SU-DHL-6 (cell line): ENCODE measurements at regions not wholly inside any gene's neighbourhood (a gene's known extent, or its start where the extent isn't known, plus 50 kb on each side); places are given as distances from the start of the nearest gene placed in this dataset.

ENCODE experiments used
- H2AFZ ChIP-seq: fragments of 200-600 bp; sonication (generic); 2 replicates; pipeline ENCODE4 v1.6.1; 2014; ENCODE audit warnings: low read depth, mild to moderate bottlenecking, moderate library complexity, mixed read lengths, antibody characterized with exemption, low read length; ENCODE audit not compliant: severe bottlenecking
- H3F3A ChIP-seq: fragments of 200-600 bp; shearing (Covaris generic); 2 replicates; pipeline ENCODE4 v1.6.0; 2016; ENCODE audit warnings: antibody characterized with exemption, mild to moderate bottlenecking; ENCODE audit not compliant: insufficient read depth
- H3K27ac ChIP-seq: fragments of 200-600 bp; sonication (generic); 2 replicates; pipeline ENCODE4 v1.5.1; 2016; ENCODE audit warnings: low read depth, mild to moderate bottlenecking, low read length, moderate library complexity, mixed read lengths
- H3K27me3 ChIP-seq: fragments of 200-600 bp; sonication (generic), shearing (Covaris generic); 2 replicates; pipeline ENCODE4 v1.6.0; 2014; ENCODE audit warnings: mild to moderate bottlenecking, low read length
- H3K36me3 ChIP-seq: fragments of 200-600 bp; sonication (generic); 2 replicates; pipeline ENCODE4 v1.6.1; 2014; ENCODE audit warnings: mild to moderate bottlenecking, low read length, mixed read lengths
- H3K4me2 ChIP-seq: fragments of 300-600, 200-600 bp; shearing (Covaris generic), sonication (generic); 2 replicates; pipeline ENCODE4 v1.6.0; 2014; ENCODE audit warnings: low read length, low read depth, mild to moderate bottlenecking; ENCODE audit not compliant: poor library complexity, severe bottlenecking
- H3K4me3 ChIP-seq: fragments of 200-600 bp; sonication (generic); 2 replicates; pipeline ENCODE4 v1.5.1; 2014; ENCODE audit warnings: antibody characterized with exemption, low read length, mild to moderate bottlenecking, mixed read lengths; ENCODE audit not compliant: insufficient read depth, poor library complexity, severe bottlenecking
- H3K79me2 ChIP-seq: fragments of 200-600 bp; sonication (generic); 2 replicates; pipeline ENCODE4 v1.6.1; 2014; ENCODE audit warnings: mild to moderate bottlenecking, low read length, moderate library complexity; ENCODE audit not compliant: insufficient read depth
- H3K9ac ChIP-seq: fragments of 200-600 bp; sonication (generic); 2 replicates; pipeline ENCODE4 v1.7.0; 2014; ENCODE audit warnings: mild to moderate bottlenecking, low read length
- H3K9me2 ChIP-seq: fragments of 200-600 bp; sonication (generic); replicated peaks from 2 replicates; pipeline ENCODE4 v1.6.1; 2014; ENCODE audit warnings: low read length; ENCODE audit not compliant: insufficient read depth
- H3K9me3 ChIP-seq: fragments of 200-600 bp; sonication (generic); 2 replicates; pipeline ENCODE4 v1.6.1; 2014; ENCODE audit warnings: low read length, mixed read lengths; ENCODE audit not compliant: insufficient read depth
- H4K20me1 ChIP-seq: fragments of 200-600 bp; sonication (generic); 2 replicates; pipeline ENCODE4 v1.6.1; 2014; ENCODE audit warnings: low read depth, mild to moderate bottlenecking, antibody characterized with exemption, low read length, moderate library complexity, mixed read lengths
- CTCF ChIP-seq: fragments of 200-600 bp; sonication (generic); IDR thresholded peaks from one replicate; pipeline ENCODE4 v1.5.1; 2017; ENCODE audit warnings: antibody characterized with exemption, mild to moderate bottlenecking, low read length, moderate library complexity; ENCODE audit not compliant: insufficient read depth, poor library complexity, severe bottlenecking
- EZH2phosphoT487 ChIP-seq: fragments of 200-600 bp; sonication (generic), shearing (Covaris generic); conservative IDR thresholded peaks from 2 replicates; pipeline ENCODE4 v1.6.1; 2018; ENCODE audit warnings: mild to moderate bottlenecking, antibody characterized with exemption, low read length, moderate library complexity, mixed read lengths

- no peaks in the 10 kb centered on the region for H3K36me3 ChIP-seq
- no peak overlapping the region for H3K4me3 ChIP-seq
- H3F3A ChIP-seq = no peaks in the 10 kb centered on the region
- H3K9me2 ChIP-seq = no peaks in the 10 kb centered on the region
- no peaks in the 10 kb centered on the region for H3K79me2 ChIP-seq
- H3K9ac ChIP-seq = no peak overlapping the region
- H3K27me3 ChIP-seq = no peaks in the 10 kb centered on the region
- no peak overlapping the region for H3K27ac ChIP-seq
- H2AFZ ChIP-seq = no peak overlapping the region
- H3K9me3 ChIP-seq = no peaks in the 10 kb centered on the region
- TF ChIP-seq EZH2phosphoT487 = no peak
- no peak for TF ChIP-seq CTCF
- no peak overlapping the region for H3K4me2 ChIP-seq
- H4K20me1 ChIP-seq = no peaks in the 10 kb centered on the region
Observed at GRCh38 chr9:91131433-91131839, 230.3 kb downstream of the AUH start.

- TF ChIP-seq EZH2phosphoT487 (no peak), CTCF (no peak)
- H3K4me2 ChIP-seq = no peak overlapping the region
- no peak overlapping the region for H2AFZ ChIP-seq
- H3F3A ChIP-seq = no peaks in the 10 kb centered on the region
- no peaks in the 10 kb centered on the region for H3K9me2 ChIP-seq
- no peak overlapping the region for H3K27ac ChIP-seq
- no peaks in the 10 kb centered on the region for H3K79me2 ChIP-seq
- H3K9me3 ChIP-seq = no peaks in the 10 kb centered on the region
- no peak overlapping the region for H3K4me3 ChIP-seq
- H3K36me3 ChIP-seq = no peaks in the 10 kb centered on the region
- H4K20me1 ChIP-seq = no peaks in the 10 kb centered on the region
- H3K27me3 ChIP-seq = no peaks in the 10 kb centered on the region
- no peak overlapping the region for H3K9ac ChIP-seq
Observed at GRCh38 chr9:91132576-91133073, 229.1 kb downstream of the AUH start.

GRCh38 chr9:91134608-91135007 lies 227.1 kb downstream of the AUH start:
- Histone ChIP-seq H3K79me2 (no peaks in the 10 kb centered on the region), H2AFZ (no peak overlapping the region), H3K27ac (no peak overlapping the region), H3F3A (no peaks in the 10 kb centered on the region), H3K9ac (no peak overlapping the region), H3K9me2 (no peaks in the 10 kb centered on the region), H3K4me2 (no peak overlapping the region), H3K4me3 (no peak overlapping the region), H4K20me1 (no peaks in the 10 kb centered on the region), H3K9me3 (no peaks in the 10 kb centered on the region), H3K36me3 (no peaks in the 10 kb centered on the region), H3K27me3 (no peaks in the 10 kb centered on the region)
- no peak for TF ChIP-seq EZH2phosphoT487
- no peak for TF ChIP-seq CTCF

- no peaks in the 10 kb centered on the region for H3K79me2 ChIP-seq
- H3K9me3 ChIP-seq = no peaks in the 10 kb centered on the region
- no peaks in the 10 kb centered on the region for H4K20me1 ChIP-seq
- H3K27me3 ChIP-seq = no peaks in the 10 kb centered on the region
- no peak overlapping the region for H3K4me3 ChIP-seq
- no peaks in the 10 kb centered on the region for H3K36me3 ChIP-seq
- H3K9me2 ChIP-seq = no peaks in the 10 kb centered on the region
- H3F3A ChIP-seq = no peaks in the 10 kb centered on the region
- H2AFZ ChIP-seq = no peak overlapping the region
- TF ChIP-seq CTCF (no peak), EZH2phosphoT487 (no peak)
- no peak overlapping the region for H3K9ac ChIP-seq
- H3K4me2 ChIP-seq = no peak overlapping the region
- H3K27ac ChIP-seq = no peak overlapping the region
Observed at GRCh38 chr9:91137391-91137790, 224.3 kb downstream of the AUH start.
